ENCODE measurements at regions not wholly inside any gene's neighbourhood (a gene's known extent, or its start where the extent isn't known, plus 50 kb on each side); places are given as distances from the start of the nearest gene placed in this dataset.

GRCh38 chr21:20440338-20440737 is 557.9 kb upstream of the NCAM2 start:
- Histone ChIP-seq H3K9ac (replicated peaks; ENCODE audit: extremely low read depth, insufficient read depth, low read length) (no peak overlapping the region), H3K27me3 (ENCODE audit: control insufficient read depth in 2 of 2, insufficient read depth in 2 of 2, low read length in 2 of 2) (no peaks in the 10 kb centered on the region), H3K79me2 (ENCODE audit: control insufficient read depth, insufficient read depth, low read length) (no peaks in the 10 kb centered on the region), H3K4me1 (ENCODE audit: control insufficient read depth, extremely low read depth, insufficient read depth, low read length) (no peaks in the 10 kb centered on the region), H4K20me1 (replicated peaks; ENCODE audit: control insufficient read depth, extremely low read depth, insufficient read depth, low read length) (no peaks in the 10 kb centered on the region), H3K36me3 (ENCODE audit: control insufficient read depth in 2 of 2, extremely low read depth in 1 of 2, insufficient read depth in 2 of 2, low read length in 2 of 2) (no peaks in the 10 kb centered on the region), H2AFZ (ENCODE audit: low read depth, low read length) (no peak overlapping the region), H3K4me3 (replicated peaks in 1 of 3; ENCODE audit: insufficient read depth in 1 of 3, low read depth in 1 of 3, low read length in 3 of 3) (no peak overlapping the region), H3K27ac (ENCODE audit: insufficient read depth, low read depth, low read length) (no peak overlapping the region), H3K9me1 (replicated peaks; ENCODE audit: control insufficient read depth, extremely low read depth, insufficient read depth, low read length) (no peaks in the 10 kb centered on the region), H3K9me3 (replicated peaks; ENCODE audit: control insufficient read depth, insufficient read depth, low read length) (no peaks in the 10 kb centered on the region), H3K4me2 (ENCODE audit: insufficient read depth, low read length) (no peak overlapping the region)
- dilution Hi-C loops (cut with MboI; ENCODE audit: extremely low pct_ligation_motif_present, low sequenced_read_pairs) (no loop called here), intact Hi-C loops (cut with micrococcal nuclease) (no loop called here)
- DNase-seq (ENCODE audit: low read depth, low spot score) (no peak), FAIRE-seq (no peak)
- ChIA-PET POLR2A (no interaction called here), CTCF (no interaction called here)
- no TSS peak for BruUV-seq (replicated peaks)
- no peak for TF ChIP-seq CTCF (IDR thresholded peaks at IDR 0.05; ENCODE audit: extremely low read depth in 1 of 2, insufficient read depth in 1 of 2, low read depth in 1 of 2, low read length in 2 of 2)
- no peak for TF ChIP-seq MYC (IDR thresholded peaks at IDR 0.05; ENCODE audit: low read depth, low read length)
- no peak for TF ChIP-seq FOS (IDR thresholded peaks at IDR 0.05; ENCODE audit: borderline replicate concordance, insufficient read depth, low read length)
- no peak for TF ChIP-seq GATA2 (IDR thresholded peaks at IDR 0.05; ENCODE audit: insufficient read depth, insufficient read length, low read depth, low read length)
- TF ChIP-seq POLR2A (IDR thresholded peaks at IDR 0.05; ENCODE audit: low read depth, low read length), result no peak
- no peak for TF ChIP-seq JUN (IDR thresholded peaks at IDR 0.05; ENCODE audit: borderline replicate concordance, insufficient read depth, insufficient read length, low read depth)
- TF ChIP-seq POLR2AphosphoS5 (IDR thresholded peaks at IDR 0.05; ENCODE audit: insufficient read depth, low read depth, low read length), result no peak
- TF ChIP-seq MAX (IDR thresholded peaks at IDR 0.05; ENCODE audit: insufficient read depth, insufficient read length), result no peak
- TF ChIP-seq EZH2 (IDR thresholded peaks at IDR 0.05; ENCODE audit: borderline replicate concordance, low read depth, low read length, severe bottlenecking), result no peak

All from endothelial cell of umbilical vein (primary cell).